Non-pigmented ciliary epithelial cell (primary cell): ENCODE measurements at regions not wholly inside any gene's neighbourhood (a gene's known extent, or its start where the extent isn't known, plus 50 kb on each side); places are given as distances from the start of the nearest gene placed in this dataset.
"Not testable (repeated sequence)": the region's sequence is repeated elsewhere in the genome, so short reads cannot be mapped to it uniquely, and the experiment has no call there.

ENCODE experiments used
- DNase-seq: peaks from one replicate; pipeline ENCODE4 v3.0.0-alpha.2; 2010; ENCODE audit warnings: low read depth

GRCh38 chr9:82726424-82727276, 336.3 kb downstream of the RASEF start:
- DNase-seq = no peak

- no peak for DNase-seq
Observed at GRCh38 chr9:82729141-82729540, 333.8 kb downstream of the RASEF start.

GRCh38 chr9:82729991-82730589, 332.9 kb downstream of the RASEF start:
- DNase-seq = no peak

GRCh38 chr9:82732928-82733327, 330.0 kb downstream of the RASEF start:
- DNase-seq = no peak

GRCh38 chr9:82736126-82736525, 326.8 kb downstream of the RASEF start:
- DNase-seq = no peak

GRCh38 chr9:82736701-82737100, 326.2 kb downstream of the RASEF start:
- no peak for DNase-seq

- no peak for DNase-seq
Observed at GRCh38 chr9:82745919-82746318, 317.0 kb downstream of the RASEF start.

- no peak for DNase-seq
Observed at GRCh38 chr9:82750411-82750913, 312.5 kb downstream of the RASEF start.

- DNase-seq = no peak
Observed at GRCh38 chr9:82757924-82758323, 305.0 kb downstream of the RASEF start.

- DNase-seq = no peak
Observed at GRCh38 chr9:82761027-82761426, 301.9 kb downstream of the RASEF start.

- DNase-seq = no peak
Observed at GRCh38 chr9:82761956-82762355, 301.0 kb downstream of the RASEF start.

- no peak for DNase-seq
Observed at GRCh38 chr9:82763656-82764055, 299.3 kb downstream of the RASEF start.

- no peak for DNase-seq
Observed at GRCh38 chr9:82764061-82764668, 298.8 kb downstream of the RASEF start.

- DNase-seq = not testable (repeated sequence)
Observed at GRCh38 chr9:82774707-82775231, 288.2 kb downstream of the RASEF start.

GRCh38 chr9:82776508-82776907, 286.4 kb downstream of the RASEF start:
- no peak for DNase-seq

- DNase-seq = no peak
Observed at GRCh38 chr9:82777366-82777765, 285.6 kb downstream of the RASEF start.

GRCh38 chr9:82778923-82779322, 284.0 kb downstream of the RASEF start:
- DNase-seq = not testable (repeated sequence)

- DNase-seq = no peak
Observed at GRCh38 chr9:82780017-82780416, 282.9 kb downstream of the RASEF start.

- DNase-seq = no peak
Observed at GRCh38 chr9:82781921-82782392, 281.0 kb downstream of the RASEF start.

GRCh38 chr9:82783045-82783444, 279.9 kb downstream of the RASEF start:
- no peak for DNase-seq

- no peak for DNase-seq
Observed at GRCh38 chr9:82784589-82784988, 278.4 kb downstream of the RASEF start.

GRCh38 chr9:82789155-82789824, 273.7 kb downstream of the RASEF start:
- no peak for DNase-seq
